ENCODE measurements at regions not wholly inside any gene's neighbourhood (a gene's known extent, or its start where the extent isn't known, plus 50 kb on each side); places are given as distances from the start of the nearest gene placed in this dataset.

DNA sequence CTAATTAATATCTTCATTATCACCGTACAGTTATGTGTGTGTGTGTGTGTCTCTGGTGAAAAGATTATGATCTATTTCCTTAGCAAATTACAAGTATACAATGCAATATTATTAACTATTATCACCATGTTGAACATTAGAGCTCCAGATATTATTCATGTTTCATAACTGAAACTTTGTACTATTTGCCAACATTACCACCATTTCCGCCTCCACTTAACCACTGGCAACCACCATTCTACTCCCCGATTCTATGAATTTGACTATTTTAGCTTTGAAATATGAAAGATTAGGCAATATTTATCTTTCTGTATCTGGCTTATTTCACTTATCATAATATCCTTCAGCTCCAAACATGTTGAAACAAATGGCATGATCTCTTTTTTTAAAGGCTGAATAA is 717.9 kb downstream of the ARAP2 start:
- no peak overlapping the region for H4K91ac ChIP-seq (ENCODE audit: low read length)
- 100% methylated on average over 1 of the region's 3 CpGs for WGBS
- H3K14ac ChIP-seq (ENCODE audit: low read length in 2 of 2): no peak overlapping the region
- no peaks in the 10 kb centered on the region for H3K36me3 ChIP-seq (ENCODE audit: control insufficient read depth in 1 of 2, insufficient read depth in 2 of 2, low read depth in 1 of 2, low read length in 2 of 2)
- DNase-seq: no peak
- no peak overlapping the region for H3K27ac ChIP-seq (ENCODE audit: low read length, poor library complexity, severe bottlenecking)
- H4K8ac ChIP-seq (ENCODE audit: low read length): no peak overlapping the region
- no peak overlapping the region for H3K9ac ChIP-seq (ENCODE audit: low read length)
- peaks cover 4% of the 10 kb centered on the region for H3K9me3 ChIP-seq (ENCODE audit: control insufficient read depth, low read length)
- no peak overlapping the region for H3K23ac ChIP-seq (ENCODE audit: low read length in 2 of 2)
- no peaks in the 10 kb centered on the region for H3K4me1 ChIP-seq (ENCODE audit: control insufficient read depth, insufficient read depth, low read depth, low read length)
- H3K27me3 ChIP-seq (ENCODE audit: control insufficient read depth in 1 of 2, insufficient read depth in 1 of 2, low read length in 2 of 2): no peaks in the 10 kb centered on the region
- H3K18ac ChIP-seq (ENCODE audit: low read depth in 1 of 2, low read length in 2 of 2): no peak overlapping the region
- no peak overlapping the region for H2BK12ac ChIP-seq (ENCODE audit: low read length in 2 of 2)
- no peak overlapping the region for H2BK120ac ChIP-seq (ENCODE audit: low read depth, low read length)
- H3K4me2 ChIP-seq (ENCODE audit: low read length, poor library complexity, severe bottlenecking): no peak overlapping the region
- H3K79me1 ChIP-seq (replicated peaks; ENCODE audit: low read length, poor library complexity, severe bottlenecking): no peaks in the 10 kb centered on the region
- H2BK15ac ChIP-seq (ENCODE audit: low read depth, poor library complexity, severe bottlenecking): no peak overlapping the region
- H2BK5ac ChIP-seq (ENCODE audit: low read depth, low read length, poor library complexity, severe bottlenecking): no peak overlapping the region
- no peak overlapping the region for H3K4me3 ChIP-seq (ENCODE audit: insufficient read depth in 1 of 2, low read depth in 1 of 2, low read length in 2 of 2)
- no peak overlapping the region for H3K4ac ChIP-seq (ENCODE audit: low read depth in 1 of 2, low read length in 2 of 2)
- no peak overlapping the region for H2AFZ ChIP-seq (ENCODE audit: low read depth, low read length)
- H2AK5ac ChIP-seq (ENCODE audit: low read length, severe bottlenecking): no peak overlapping the region

DNA sequence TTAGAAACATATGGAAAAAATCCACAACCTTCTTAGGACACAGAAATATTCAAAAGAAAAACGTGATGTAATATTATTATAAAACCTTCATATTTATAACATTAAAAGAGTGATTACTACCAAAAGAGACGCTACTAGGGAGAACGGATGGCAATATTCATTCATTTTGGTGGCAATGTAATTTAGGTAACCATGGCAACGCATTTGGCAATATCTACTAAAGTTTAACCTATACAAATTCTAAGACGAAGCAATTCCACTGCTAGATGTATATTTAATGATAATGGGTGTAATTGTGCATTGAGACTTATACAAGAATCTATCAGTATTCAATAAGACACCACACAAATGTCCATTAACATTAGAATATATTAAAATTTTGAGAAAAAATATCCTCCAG is 709.4 kb downstream of the ARAP2 start:
- H4K8ac ChIP-seq (ENCODE audit: low read length): no peak overlapping the region
- H4K91ac ChIP-seq (ENCODE audit: low read length): no peak overlapping the region
- no peaks in the 10 kb centered on the region for H3K36me3 ChIP-seq (ENCODE audit: control insufficient read depth in 1 of 2, insufficient read depth in 2 of 2, low read depth in 1 of 2, low read length in 2 of 2)
- H3K4me3 ChIP-seq (ENCODE audit: insufficient read depth in 1 of 2, low read depth in 1 of 2, low read length in 2 of 2): no peak overlapping the region
- no peak overlapping the region for H3K23ac ChIP-seq (ENCODE audit: low read length in 2 of 2)
- WGBS: no CpG with 5 or more reads among the region's 5 CpGs
- H3K27ac ChIP-seq (ENCODE audit: low read length, poor library complexity, severe bottlenecking): no peak overlapping the region
- H2BK15ac ChIP-seq (ENCODE audit: low read depth, poor library complexity, severe bottlenecking): no peak overlapping the region
- no peak overlapping the region for H3K18ac ChIP-seq (ENCODE audit: low read depth in 1 of 2, low read length in 2 of 2)
- H2AK5ac ChIP-seq (ENCODE audit: low read length, severe bottlenecking): no peak overlapping the region
- no peak overlapping the region for H3K4me2 ChIP-seq (ENCODE audit: low read length, poor library complexity, severe bottlenecking)
- peaks cover 8% of the 10 kb centered on the region for H3K9me3 ChIP-seq (ENCODE audit: control insufficient read depth, low read length)
- no peak overlapping the region for H3K4ac ChIP-seq (ENCODE audit: low read depth in 1 of 2, low read length in 2 of 2)
- no peak overlapping the region for H2AFZ ChIP-seq (ENCODE audit: low read depth, low read length)
- no peak for DNase-seq
- H3K4me1 ChIP-seq (ENCODE audit: control insufficient read depth, insufficient read depth, low read depth, low read length): no peaks in the 10 kb centered on the region
- no peaks in the 10 kb centered on the region for H3K79me1 ChIP-seq (replicated peaks; ENCODE audit: low read length, poor library complexity, severe bottlenecking)
- H3K14ac ChIP-seq (ENCODE audit: low read length in 2 of 2): no peak overlapping the region
- H2BK12ac ChIP-seq (ENCODE audit: low read length in 2 of 2): no peak overlapping the region
- no peak overlapping the region for H2BK120ac ChIP-seq (ENCODE audit: low read depth, low read length)
- H3K9ac ChIP-seq (ENCODE audit: low read length): no peak overlapping the region
- no peak overlapping the region for H2BK5ac ChIP-seq (ENCODE audit: low read depth, low read length, poor library complexity, severe bottlenecking)
- H3K27me3 ChIP-seq (ENCODE audit: control insufficient read depth in 1 of 2, insufficient read depth in 1 of 2, low read length in 2 of 2): no peaks in the 10 kb centered on the region

DNA sequence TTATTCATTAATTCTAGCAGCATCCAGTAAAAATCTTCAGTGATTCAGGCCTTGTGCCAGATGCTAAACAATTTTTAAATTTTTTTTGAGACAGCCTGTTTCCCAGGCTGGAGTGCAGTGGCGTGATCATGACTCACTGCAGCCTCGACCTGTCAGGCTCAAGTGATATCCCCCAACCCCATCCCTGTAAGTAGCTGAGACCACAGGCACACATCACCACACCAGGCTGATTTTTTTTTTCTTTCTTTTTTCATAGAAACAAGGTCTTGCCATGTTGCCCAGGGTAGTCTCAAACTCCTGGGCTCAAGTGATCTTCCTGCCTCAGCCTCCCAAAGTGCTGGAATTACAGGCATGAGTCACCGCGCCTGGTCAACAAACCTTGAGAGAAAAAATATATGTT is 705.5 kb downstream of the ARAP2 start:
- 10% methylated on average over 2 of the region's 4 CpGs for WGBS
- H3K14ac ChIP-seq (ENCODE audit: low read length in 2 of 2): no peak overlapping the region
- H2AFZ ChIP-seq (ENCODE audit: low read depth, low read length): no peak overlapping the region

DNA sequence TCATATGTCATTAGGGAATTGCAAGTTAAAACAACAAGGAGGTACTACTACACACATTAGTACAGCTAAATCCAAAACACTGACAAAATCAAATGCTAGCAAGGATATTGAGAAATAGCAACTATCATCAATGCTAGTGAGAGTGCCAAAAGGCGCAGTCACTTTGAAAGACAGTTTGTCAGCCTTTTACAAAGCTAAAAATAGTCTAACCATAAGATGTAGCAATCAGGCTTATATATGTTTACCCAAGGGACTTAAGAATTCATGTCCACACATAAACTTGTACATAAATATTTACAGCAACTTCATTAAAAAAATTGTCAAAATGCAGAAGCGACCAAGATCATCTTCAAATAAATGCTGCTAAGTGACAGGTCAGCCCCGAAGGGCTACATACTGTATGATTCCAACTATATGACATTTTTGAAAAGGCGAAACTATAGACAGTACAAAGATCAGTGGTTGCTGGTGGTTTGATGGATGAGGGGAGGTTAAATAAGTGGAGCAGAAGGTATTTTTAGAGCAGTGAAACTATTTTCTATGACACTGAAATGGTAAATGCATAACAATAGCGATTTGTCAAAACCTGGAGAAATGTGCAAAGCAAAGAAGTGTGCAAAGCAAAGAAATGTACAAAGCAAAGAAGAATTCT is 704.8 kb downstream of the ARAP2 start:
- no peak overlapping the region for H3K4me3 ChIP-seq (ENCODE audit: insufficient read depth in 1 of 2, low read depth in 1 of 2, low read length in 2 of 2)
- no peak overlapping the region for H4K8ac ChIP-seq (ENCODE audit: low read length)
- H2BK15ac ChIP-seq (ENCODE audit: low read depth, poor library complexity, severe bottlenecking): no peak overlapping the region
- peaks cover 21% of the 10 kb centered on the region for H3K9me3 ChIP-seq (ENCODE audit: control insufficient read depth, low read length)
- no peaks in the 10 kb centered on the region for H3K36me3 ChIP-seq (ENCODE audit: control insufficient read depth in 1 of 2, insufficient read depth in 2 of 2, low read depth in 1 of 2, low read length in 2 of 2)
- no peaks in the 10 kb centered on the region for H3K27me3 ChIP-seq (ENCODE audit: control insufficient read depth in 1 of 2, insufficient read depth in 1 of 2, low read length in 2 of 2)
- H3K23ac ChIP-seq (ENCODE audit: low read length in 2 of 2): no peak overlapping the region
- H2AK5ac ChIP-seq (ENCODE audit: low read length, severe bottlenecking): no peak overlapping the region
- H3K79me1 ChIP-seq (replicated peaks; ENCODE audit: low read length, poor library complexity, severe bottlenecking): no peaks in the 10 kb centered on the region
- H3K4me2 ChIP-seq (ENCODE audit: low read length, poor library complexity, severe bottlenecking): no peak overlapping the region
- no peak overlapping the region for H3K27ac ChIP-seq (ENCODE audit: low read length, poor library complexity, severe bottlenecking)
- H3K4me1 ChIP-seq (ENCODE audit: control insufficient read depth, insufficient read depth, low read depth, low read length): no peaks in the 10 kb centered on the region
- H2AFZ ChIP-seq (ENCODE audit: low read depth, low read length): no peak overlapping the region
- no peak overlapping the region for H3K9ac ChIP-seq (ENCODE audit: low read length)
- no peak overlapping the region for H4K91ac ChIP-seq (ENCODE audit: low read length)
- H3K4ac ChIP-seq (ENCODE audit: low read depth in 1 of 2, low read length in 2 of 2): no peak overlapping the region
- no peak overlapping the region for H3K14ac ChIP-seq (ENCODE audit: low read length in 2 of 2)
- H2BK5ac ChIP-seq (ENCODE audit: low read depth, low read length, poor library complexity, severe bottlenecking): no peak overlapping the region
- no peak overlapping the region for H3K18ac ChIP-seq (ENCODE audit: low read depth in 1 of 2, low read length in 2 of 2)
- H2BK12ac ChIP-seq (ENCODE audit: low read length in 2 of 2): no peak overlapping the region
- WGBS: 79% methylated on average over 5 of the region's 5 CpGs
- DNase-seq: peak; percentile 64
- H2BK120ac ChIP-seq (ENCODE audit: low read depth, low read length): no peak overlapping the region

More for the DNA sequence above, 705.5 kb downstream of the ARAP2 start:
- Histone ChIP-seq H3K4me1 (ENCODE audit: control insufficient read depth, insufficient read depth, low read depth, low read length) (no peaks in the 10 kb centered on the region), H3K23ac (ENCODE audit: low read length in 2 of 2) (no peak overlapping the region), H3K36me3 (ENCODE audit: control insufficient read depth in 1 of 2, insufficient read depth in 2 of 2, low read depth in 1 of 2, low read length in 2 of 2) (no peaks in the 10 kb centered on the region), H3K9me3 (ENCODE audit: control insufficient read depth, low read length) (peaks cover 21% of the 10 kb centered on the region), H2BK5ac (ENCODE audit: low read depth, low read length, poor library complexity, severe bottlenecking) (no peak overlapping the region), H3K9ac (ENCODE audit: low read length) (no peak overlapping the region), H3K27me3 (ENCODE audit: control insufficient read depth in 1 of 2, insufficient read depth in 1 of 2, low read length in 2 of 2) (no peaks in the 10 kb centered on the region), H3K27ac (ENCODE audit: low read length, poor library complexity, severe bottlenecking) (no peak overlapping the region), H2BK12ac (ENCODE audit: low read length in 2 of 2) (no peak overlapping the region), H3K4me2 (ENCODE audit: low read length, poor library complexity, severe bottlenecking) (peak overlapping the region; percentile 34), H2BK120ac (ENCODE audit: low read depth, low read length) (no peak overlapping the region), H3K79me1 (replicated peaks; ENCODE audit: low read length, poor library complexity, severe bottlenecking) (no peaks in the 10 kb centered on the region), H4K8ac (ENCODE audit: low read length) (no peak overlapping the region), H4K91ac (ENCODE audit: low read length) (no peak overlapping the region), H2AK5ac (ENCODE audit: low read length, severe bottlenecking) (no peak overlapping the region), H3K4ac (ENCODE audit: low read depth in 1 of 2, low read length in 2 of 2) (no peak overlapping the region), H3K18ac (ENCODE audit: low read depth in 1 of 2, low read length in 2 of 2) (no peak overlapping the region), H2BK15ac (ENCODE audit: low read depth, poor library complexity, severe bottlenecking) (no peak overlapping the region), H3K4me3 (ENCODE audit: insufficient read depth in 1 of 2, low read depth in 1 of 2, low read length in 2 of 2) (no peak overlapping the region)
- peak; percentile 75 for DNase-seq
